IPS-15b (cell line): ENCODE measurements at regions not wholly inside any gene's neighbourhood (a gene's known extent, or its start where the extent isn't known, plus 50 kb on each side); places are given as distances from the start of the nearest gene placed in this dataset.

Experiments
- H3K27me3 ChIP-seq: one replicate; pipeline ENCODE4 v1.6.1; 2013; ENCODE audit warnings: low read length; ENCODE audit not compliant: control insufficient read depth, insufficient read depth
- H3K36me3 ChIP-seq: one replicate; pipeline ENCODE4 v1.6.1; 2013; ENCODE audit warnings: low read length; ENCODE audit not compliant: control insufficient read depth, insufficient read depth
- H3K4me1 ChIP-seq: one replicate; pipeline ENCODE4 v1.6.1; 2013; ENCODE audit warnings: mild to moderate bottlenecking, low read length; ENCODE audit not compliant: control insufficient read depth, insufficient read depth
- H3K4me3 ChIP-seq: one replicate; pipeline ENCODE4 v1.5.1; 2013; ENCODE audit warnings: low read depth, low read length
- H3K9ac ChIP-seq: one replicate; pipeline ENCODE4 v1.6.1; 2013; ENCODE audit warnings: low read depth, mild to moderate bottlenecking, low read length
- H3K9me3 ChIP-seq: one replicate; pipeline ENCODE4 v1.6.1; 2013; ENCODE audit warnings: mild to moderate bottlenecking, low read length; ENCODE audit not compliant: control insufficient read depth, insufficient read depth

DNA sequence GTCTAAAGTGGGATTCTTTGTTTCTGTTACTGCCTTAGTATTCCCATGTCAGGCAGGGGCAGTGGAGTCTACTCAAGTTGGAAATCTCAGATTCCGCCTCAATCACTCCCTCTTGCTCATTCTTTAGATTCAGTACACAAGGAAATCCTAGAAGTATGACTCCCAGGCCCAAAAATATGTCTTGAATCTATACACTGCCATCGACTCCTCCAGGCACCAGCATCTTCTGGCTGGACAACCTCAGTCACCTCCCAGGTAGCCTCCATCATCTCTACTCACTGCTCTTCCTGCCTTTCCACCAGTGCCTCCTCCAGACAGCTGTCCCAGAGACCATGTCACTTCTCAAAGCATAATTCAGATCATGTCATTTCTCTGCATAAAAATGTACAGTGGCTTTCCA, 329.9 kb downstream of the CDC5L start:
- Histone ChIP-seq H3K27me3 (no peaks in the 10 kb centered on the region), H3K4me1 (no peaks in the 10 kb centered on the region), H3K36me3 (no peaks in the 10 kb centered on the region), H3K9ac (no peak overlapping the region), H3K9me3 (no peaks in the 10 kb centered on the region), H3K4me3 (no peak overlapping the region)

DNA sequence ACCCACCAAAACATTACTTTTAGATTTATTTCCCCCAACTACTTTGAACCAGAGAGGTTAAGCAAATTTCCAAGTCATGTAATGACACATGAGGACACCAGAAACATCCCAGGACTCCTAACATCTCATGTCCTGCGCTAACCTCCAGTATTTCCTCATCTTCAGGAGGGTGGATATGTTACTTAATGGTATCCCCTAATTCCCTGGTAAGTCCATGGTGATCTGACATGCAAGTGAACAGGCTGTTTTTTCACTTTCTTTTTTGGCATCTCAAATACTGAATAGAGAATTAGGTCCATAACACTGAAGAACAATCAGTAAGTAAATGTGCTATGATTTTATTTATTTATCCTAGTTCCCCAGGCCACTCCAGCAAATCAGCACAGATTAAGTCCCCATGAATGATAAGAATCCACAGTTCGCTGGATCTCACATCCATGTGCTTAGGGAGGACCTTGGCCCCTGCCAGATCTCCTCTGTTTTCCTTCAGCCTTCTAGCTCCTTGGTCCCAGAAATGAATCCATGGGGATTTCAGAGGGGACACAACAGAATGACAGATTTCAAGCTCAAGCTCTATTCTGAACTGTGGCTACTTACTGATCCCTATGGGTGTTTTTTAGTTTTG, 334.6 kb downstream of the CDC5L start:
- Histone ChIP-seq H3K9ac (no peak overlapping the region), H3K36me3 (no peaks in the 10 kb centered on the region), H3K9me3 (no peaks in the 10 kb centered on the region), H3K4me1 (no peaks in the 10 kb centered on the region), H3K27me3 (no peaks in the 10 kb centered on the region), H3K4me3 (no peak overlapping the region)

DNA sequence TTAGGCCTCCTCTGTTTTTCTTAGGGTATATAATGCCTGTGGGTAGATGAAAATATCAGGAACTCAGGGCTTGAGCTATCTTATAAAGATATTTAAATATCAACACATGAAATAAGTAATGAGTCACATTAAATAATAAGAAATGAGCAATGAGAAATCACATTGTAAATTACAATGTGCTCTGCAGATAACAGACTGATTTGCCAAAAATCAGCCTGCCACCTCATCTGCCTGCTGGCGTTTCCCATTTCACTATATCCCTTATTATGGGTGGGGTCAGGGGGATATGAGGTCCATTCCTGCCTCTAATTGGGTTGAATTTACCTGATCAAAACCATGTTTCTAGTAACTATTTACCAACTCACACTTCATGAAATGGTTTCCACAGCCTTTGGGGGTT, 335.2 kb downstream of the CDC5L start:
- no peaks in the 10 kb centered on the region for H3K4me1 ChIP-seq
- no peaks in the 10 kb centered on the region for H3K36me3 ChIP-seq
- no peaks in the 10 kb centered on the region for H3K27me3 ChIP-seq
- no peaks in the 10 kb centered on the region for H3K9me3 ChIP-seq
- no peak overlapping the region for H3K9ac ChIP-seq
- H3K4me3 ChIP-seq: no peak overlapping the region

DNA sequence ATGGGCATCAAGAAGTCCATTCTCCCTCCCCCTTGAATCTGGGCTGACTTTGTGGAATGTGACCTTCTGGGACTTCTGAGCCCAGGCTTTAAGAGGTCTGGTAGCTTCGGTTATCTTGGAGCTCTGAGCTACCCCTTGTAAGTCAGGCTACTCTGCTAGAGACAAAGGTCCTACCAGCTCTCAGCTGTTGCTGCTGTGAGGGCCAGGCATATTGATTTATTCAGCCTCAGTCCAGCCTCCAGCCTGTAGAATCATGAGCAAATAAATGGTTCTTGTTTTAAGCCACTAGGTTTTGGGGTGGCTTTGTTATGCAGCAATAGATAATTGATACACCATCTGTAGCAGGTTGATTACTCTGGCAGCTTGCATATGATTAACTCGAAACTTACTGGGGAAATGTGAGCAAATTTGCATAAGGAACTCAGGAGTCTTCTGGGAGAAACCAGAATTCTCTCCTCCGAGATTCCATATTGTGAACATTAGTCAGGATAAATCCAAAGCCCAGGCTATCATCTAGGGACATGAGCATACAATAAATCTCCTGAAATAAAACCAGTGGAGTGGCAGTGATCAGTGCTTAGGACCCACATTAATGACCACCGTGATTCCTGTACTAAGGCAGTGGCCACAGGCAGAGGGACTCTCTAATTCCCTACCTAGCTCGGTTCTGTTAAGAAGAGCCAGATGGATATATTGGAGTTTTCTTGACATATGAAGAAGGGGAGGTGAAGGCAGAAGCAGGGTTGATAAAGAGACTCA, 336.1 kb downstream of the CDC5L start:
- Histone ChIP-seq H3K27me3 (no peaks in the 10 kb centered on the region), H3K4me3 (no peak overlapping the region), H3K9ac (no peak overlapping the region), H3K9me3 (no peaks in the 10 kb centered on the region), H3K36me3 (no peaks in the 10 kb centered on the region), H3K4me1 (no peaks in the 10 kb centered on the region)

DNA sequence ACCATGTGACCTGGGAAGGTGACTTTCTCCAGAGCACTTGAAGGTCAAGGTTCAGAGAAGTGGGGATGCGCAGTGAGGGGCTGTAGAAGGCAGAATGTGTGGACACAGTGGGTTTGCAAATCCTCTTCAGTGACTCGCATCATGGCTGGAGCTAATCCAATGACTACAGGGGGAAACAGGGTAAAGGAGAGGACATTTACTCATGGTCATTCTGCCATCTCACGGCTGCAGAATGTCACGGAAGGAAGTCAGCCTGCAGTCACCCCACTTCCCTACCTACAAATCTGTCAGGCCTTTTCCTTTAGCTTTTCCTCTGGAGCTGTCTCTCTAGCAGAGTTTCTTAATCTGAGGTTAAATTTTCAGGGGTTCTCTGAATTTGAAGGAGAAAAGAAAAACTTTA, 337.6 kb downstream of the CDC5L start:
- Histone ChIP-seq H3K4me1 (no peaks in the 10 kb centered on the region), H3K36me3 (no peaks in the 10 kb centered on the region), H3K4me3 (no peak overlapping the region), H3K27me3 (no peaks in the 10 kb centered on the region), H3K9me3 (no peaks in the 10 kb centered on the region), H3K9ac (no peak overlapping the region)

DNA sequence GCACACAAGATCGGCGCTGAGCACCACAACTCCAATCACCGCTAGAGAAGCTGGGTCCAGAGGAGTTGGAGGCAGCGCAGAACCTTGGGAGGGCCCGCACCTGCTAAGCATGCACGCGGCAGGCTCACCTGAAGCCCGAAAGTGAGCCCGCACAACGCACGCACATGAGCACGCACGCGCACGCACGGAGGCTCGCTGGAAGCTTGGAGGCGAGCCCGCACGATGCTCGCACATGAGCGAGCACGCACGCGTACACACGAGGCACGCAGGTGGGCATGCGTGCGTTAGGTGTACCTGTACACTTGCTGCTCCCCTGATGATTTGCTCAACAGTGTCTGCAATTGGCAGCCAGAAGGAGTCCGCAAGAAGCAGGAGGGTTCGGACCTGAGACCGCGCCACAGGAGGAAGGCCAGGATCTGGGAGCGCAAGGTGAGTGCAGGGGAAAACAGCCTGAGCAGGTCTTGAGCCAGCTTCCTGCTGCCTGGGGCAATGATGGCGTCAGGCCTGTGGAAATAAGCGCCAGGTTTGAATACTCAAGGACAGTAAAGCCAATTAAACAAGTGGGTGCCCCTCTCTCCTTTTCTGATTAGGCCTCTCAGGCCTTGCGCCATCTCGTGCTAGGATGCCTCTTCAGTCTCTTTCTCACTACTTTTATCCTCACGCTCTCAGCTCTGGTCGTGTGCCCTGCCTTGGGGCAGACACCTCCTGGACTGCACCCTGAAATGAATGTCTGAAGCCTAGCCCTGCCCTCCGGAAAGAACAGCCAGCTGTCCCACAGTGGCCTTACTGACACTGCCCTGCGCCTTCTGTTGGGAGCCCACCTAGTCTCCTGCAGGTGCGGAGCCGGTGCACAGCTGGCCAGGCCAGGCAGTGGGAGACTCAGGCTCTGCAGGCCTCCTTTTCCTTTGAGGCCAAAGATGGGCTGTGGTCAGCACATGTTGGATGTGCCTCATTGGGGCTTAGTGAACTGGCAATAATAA, 340.4 kb downstream of the CDC5L start:
- Histone ChIP-seq H3K9me3 (no peaks in the 10 kb centered on the region), H3K9ac (no peak overlapping the region), H3K27me3 (no peaks in the 10 kb centered on the region), H3K36me3 (no peaks in the 10 kb centered on the region), H3K4me3 (no peak overlapping the region), H3K4me1 (no peaks in the 10 kb centered on the region)

DNA sequence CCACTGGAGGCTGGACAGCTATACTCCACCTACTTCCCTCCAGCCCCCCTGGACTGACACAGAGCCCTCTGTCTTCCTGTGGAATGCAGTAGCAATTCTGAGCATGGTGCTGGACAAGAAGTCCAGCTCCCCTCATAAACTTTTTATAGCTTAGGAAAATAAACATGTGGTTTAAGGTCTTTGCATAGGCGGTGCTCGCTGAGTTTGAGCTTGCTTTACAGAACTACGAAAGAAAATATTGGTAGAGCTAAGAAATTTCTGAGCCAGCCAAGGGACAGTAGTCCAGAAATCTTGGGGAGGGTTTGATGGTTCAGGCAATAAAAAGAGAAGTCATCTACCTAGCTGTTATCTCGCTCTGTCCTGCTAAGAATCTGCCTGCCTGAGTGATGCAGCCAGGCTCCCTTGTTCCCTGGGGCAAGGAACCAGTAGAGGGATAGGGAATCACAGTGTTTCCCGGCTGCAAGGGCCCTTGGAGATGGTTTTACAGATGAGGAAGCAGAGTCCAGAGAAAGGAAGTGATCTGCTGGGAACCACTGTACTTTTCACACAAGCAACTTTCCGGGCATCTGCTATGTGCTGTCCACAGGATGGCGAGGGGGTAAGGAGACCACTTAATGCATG, 343.4 kb downstream of the CDC5L start:
- Histone ChIP-seq H3K9me3 (no peaks in the 10 kb centered on the region), H3K27me3 (no peaks in the 10 kb centered on the region), H3K36me3 (no peaks in the 10 kb centered on the region), H3K4me3 (no peak overlapping the region), H3K4me1 (no peaks in the 10 kb centered on the region), H3K9ac (no peak overlapping the region)

DNA sequence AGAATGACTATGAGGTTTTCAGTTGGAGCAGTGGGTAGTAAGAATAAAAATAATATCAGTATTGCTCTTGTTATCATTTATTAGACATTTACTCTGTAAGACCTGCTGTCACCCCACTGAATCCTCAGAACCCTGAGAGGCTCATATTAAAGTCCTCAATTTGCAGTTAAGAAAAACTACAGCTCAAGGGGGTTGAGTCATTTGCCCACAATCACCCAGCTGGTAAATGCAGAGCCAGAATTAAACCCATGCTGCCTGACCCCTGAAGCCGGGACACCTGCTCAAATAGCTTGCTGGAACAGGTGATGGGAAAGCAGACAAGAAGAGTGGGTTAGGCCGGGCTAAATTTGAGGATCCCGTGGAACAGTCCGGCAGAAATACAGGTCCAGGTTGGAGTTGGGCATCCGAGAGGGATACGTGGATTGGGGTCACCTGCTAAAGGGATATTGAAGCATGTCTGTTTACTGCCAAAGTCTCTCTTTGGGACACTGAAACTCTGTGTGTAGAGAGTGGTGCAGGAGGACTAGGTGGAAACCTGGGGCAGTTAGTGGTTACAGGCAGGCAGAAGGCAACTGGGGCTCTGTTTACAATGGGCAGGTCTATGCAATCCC, 344.1 kb downstream of the CDC5L start:
- Histone ChIP-seq H3K9ac (no peak overlapping the region), H3K4me1 (no peaks in the 10 kb centered on the region), H3K9me3 (no peaks in the 10 kb centered on the region), H3K4me3 (no peak overlapping the region), H3K36me3 (no peaks in the 10 kb centered on the region), H3K27me3 (no peaks in the 10 kb centered on the region)

DNA sequence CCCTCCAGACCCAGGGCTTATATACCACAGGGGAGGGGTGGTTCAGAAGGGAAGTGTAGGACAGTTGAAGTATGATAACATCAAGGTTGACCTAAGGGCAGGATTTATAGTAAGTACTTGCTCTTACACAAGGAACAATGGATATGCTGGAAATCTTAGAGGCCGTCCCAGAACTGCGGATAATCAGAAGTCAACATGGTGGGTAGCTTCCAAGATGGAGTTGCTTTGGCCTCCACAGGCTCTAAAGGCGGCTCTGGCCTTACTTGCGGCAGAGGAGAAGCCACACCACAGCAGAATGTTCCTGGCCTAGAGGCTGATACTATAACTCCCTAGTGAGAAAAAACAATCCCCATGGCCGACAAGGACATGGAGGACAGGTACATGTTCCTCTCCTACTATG, 344.7 kb downstream of the CDC5L start:
- H3K4me1 ChIP-seq: no peaks in the 10 kb centered on the region

DNA sequence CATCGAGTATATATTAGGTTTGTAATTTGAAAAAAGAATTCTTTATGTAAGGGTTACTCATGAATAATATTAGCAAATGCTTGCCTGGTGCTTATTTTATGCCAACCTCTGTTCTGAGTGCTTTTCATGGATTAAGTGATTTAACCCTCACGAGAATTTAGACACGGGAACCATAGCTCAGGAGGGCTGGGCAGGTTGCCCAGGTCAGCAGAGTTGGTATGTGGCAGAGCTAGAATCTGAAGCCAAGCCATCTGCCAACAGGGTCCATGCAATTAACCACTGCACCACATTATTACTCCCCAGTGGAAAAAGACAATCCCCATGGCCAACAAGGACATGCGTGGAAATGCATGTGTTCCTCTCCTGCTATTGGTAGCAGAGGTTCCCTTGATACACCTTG, 345.6 kb downstream of the CDC5L start:
- H3K4me3 ChIP-seq: no peak overlapping the region

More for the DNA sequence above, 344.7 kb downstream of the CDC5L start:
- no peaks in the 10 kb centered on the region for H3K9me3 ChIP-seq
- no peaks in the 10 kb centered on the region for H3K36me3 ChIP-seq
- no peak overlapping the region for H3K4me3 ChIP-seq
- H3K27me3 ChIP-seq: no peaks in the 10 kb centered on the region
- no peak overlapping the region for H3K9ac ChIP-seq

DNA sequence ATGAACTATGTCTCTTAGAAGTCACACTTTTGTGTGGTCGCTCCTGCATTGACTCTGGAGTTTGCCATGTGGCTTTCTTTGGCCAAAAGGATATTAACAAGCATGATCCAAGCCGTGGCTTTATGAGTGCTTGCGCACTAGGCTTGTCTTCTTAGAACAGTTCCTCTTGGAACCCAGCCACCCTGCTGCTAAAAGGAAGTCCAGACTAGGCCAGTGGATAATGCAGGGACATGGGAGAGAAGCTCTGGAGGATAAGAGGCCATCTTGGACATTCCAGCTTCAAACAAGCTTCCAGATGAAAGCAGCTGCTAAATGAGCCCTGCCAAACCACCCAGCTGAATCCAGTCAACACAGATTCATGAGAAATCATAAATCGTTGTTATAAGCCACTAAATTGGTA, 346.4 kb downstream of the CDC5L start:
- Histone ChIP-seq H3K9ac (no peak overlapping the region), H3K27me3 (no peaks in the 10 kb centered on the region), H3K9me3 (no peaks in the 10 kb centered on the region), H3K4me1 (no peaks in the 10 kb centered on the region), H3K36me3 (no peaks in the 10 kb centered on the region), H3K4me3 (no peak overlapping the region)

More for the DNA sequence above, 345.6 kb downstream of the CDC5L start:
- Histone ChIP-seq H3K27me3 (no peaks in the 10 kb centered on the region), H3K9me3 (no peaks in the 10 kb centered on the region), H3K36me3 (no peaks in the 10 kb centered on the region), H3K9ac (no peak overlapping the region), H3K4me1 (no peaks in the 10 kb centered on the region)
